SK-N-SH treated with all-trans-retinoic acid at 6 μM for 48 hours (cell line): ENCODE measurements at regions not wholly inside any gene's neighbourhood (a gene's known extent, or its start where the extent isn't known, plus 50 kb on each side); places are given as distances from the start of the nearest gene placed in this dataset.

ENCODE experiments used
- BACH2 ChIP-seq: fragments of 250-450 bp; sonication (Bioruptor Pico); IDR thresholded peaks from 2 replicates; pipeline ENCODE4 v1.9.0; 2021; ENCODE audit warnings: mild to moderate bottlenecking, borderline replicate concordance
- ESRRG ChIP-seq: fragments of 250-450 bp; sonication (Bioruptor Pico); IDR thresholded peaks from 2 replicates; pipeline ENCODE4 v1.6.1; 2021; ENCODE audit warnings: mild to moderate bottlenecking
- PATZ1 ChIP-seq: fragments of 250-450 bp; sonication (Bioruptor Pico); IDR thresholded peaks from 2 replicates; pipeline ENCODE4 v1.8.0; 2020; ENCODE audit warnings: mild to moderate bottlenecking, moderate library complexity, borderline replicate concordance
- PPARA ChIP-seq: fragments of 250-450 bp; sonication (Bioruptor Pico); IDR thresholded peaks from 2 replicates; pipeline ENCODE4 v1.5.0; 2020; ENCODE audit warnings: mild to moderate bottlenecking, borderline replicate concordance
- RARB ChIP-seq: fragments of 250-450 bp; sonication (Bioruptor Pico); IDR thresholded peaks from 2 replicates; pipeline ENCODE4 v1.8.0; 2021; ENCODE audit warnings: mild to moderate bottlenecking, moderate library complexity
- SNAI2 ChIP-seq: fragments of 250-450 bp; sonication (Bioruptor Pico); IDR thresholded peaks from 2 replicates; pipeline ENCODE4 v1.5.0; 2020; ENCODE audit warnings: mild to moderate bottlenecking, moderate library complexity
- ZNF565 ChIP-seq: fragments of 450-650 bp; formaldehyde crosslinking; conservative IDR thresholded peaks from 2 replicates; pipeline ENCODE4 v1.5.0; 2020; ENCODE audit warnings: low read depth, mild to moderate bottlenecking, moderate library complexity
- TF ChIP-seq, protein P1 (sequence below): fragments of 250-450 bp; sonication (Bioruptor Pico); IDR thresholded peaks from 2 replicates; pipeline ENCODE4 v1.5.1; 2020; ENCODE audit warnings: low read depth, mild to moderate bottlenecking, moderate library complexity

GRCh38 chr10:100684688-100685235, 60.6 kb upstream of the PAX2 start:
- TF ChIP-seq PATZ1 (CRISPR knock-in tag) (no peak), PPARA (no peak), ZNF565 (no peak), BACH2 (CRISPR knock-in tag) (no peak), SNAI2 (CRISPR knock-in tag) (no peak), ESRRG (CRISPR knock-in tag) (no peak), RARB (no peak)
- TF ChIP-seq, protein P1, sequence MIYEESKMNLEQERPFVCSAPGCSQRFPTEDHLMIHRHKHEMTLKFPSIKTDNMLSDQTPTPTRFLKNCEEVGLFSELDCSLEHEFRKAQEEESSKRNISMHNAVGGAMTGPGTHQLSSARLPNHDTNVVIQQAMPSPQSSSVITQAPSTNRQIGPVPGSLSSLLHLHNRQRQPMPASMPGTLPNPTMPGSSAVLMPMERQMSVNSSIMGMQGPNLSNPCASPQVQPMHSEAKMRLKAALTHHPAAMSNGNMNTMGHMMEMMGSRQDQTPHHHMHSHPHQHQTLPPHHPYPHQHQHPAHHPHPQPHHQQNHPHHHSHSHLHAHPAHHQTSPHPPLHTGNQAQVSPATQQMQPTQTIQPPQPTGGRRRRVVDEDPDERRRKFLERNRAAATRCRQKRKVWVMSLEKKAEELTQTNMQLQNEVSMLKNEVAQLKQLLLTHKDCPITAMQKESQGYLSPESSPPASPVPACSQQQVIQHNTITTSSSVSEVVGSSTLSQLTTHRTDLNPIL (CRISPR knock-in tag), result no peak
